Tibial artery (tissue), 4 donors: ENCODE measurements at regions not wholly inside any gene's neighbourhood (a gene's known extent, or its start where the extent isn't known, plus 50 kb on each side); places are given as distances from the start of the nearest gene placed in this dataset.

ENCODE experiments used
- DNase-seq, 2 donors: peaks; one replicate each; pipeline ENCODE4 v3.0.0-alpha.2; 2019
- H3K27ac ChIP-seq, 2 donors: fragments of 200-600 bp; sonication (generic) in 1 of 2; 1 replicate in 1 of 2; 2 replicates in 1 of 2; pipeline ENCODE4 v1.5.1; 2018 to 2019; ENCODE audit warnings: mild to moderate bottlenecking in 1 of 2
- H3K27me3 ChIP-seq, 2 donors: fragments of 200-600 bp; sonication (generic) in 1 of 2; one replicate each; pipeline versions ENCODE4 v1.5.1 to v1.6.0; 2016 to 2019
- H3K36me3 ChIP-seq, 3 donors: fragments of 200-600 bp; sonication (generic) in 2 of 3; one replicate each; pipeline ENCODE4 v1.5.1; 2016 to 2019; ENCODE audit warnings: mild to moderate bottlenecking in 2 of 3
- H3K4me1 ChIP-seq, 4 donors: fragments of 200-600 bp; sonication (generic) in 2 of 4; 1 replicate in 3 of 4; 2 replicates in 1 of 4; pipeline ENCODE4 v1.5.1; 2016 to 2019
- H3K4me3 ChIP-seq, 2 donors: fragments of 200-600 bp; sonication (generic) in 1 of 2; 1 replicate in 1 of 2; 2 replicates in 1 of 2; pipeline ENCODE4 v1.5.1; 2018 to 2019; ENCODE audit warnings: mild to moderate bottlenecking in 2 of 2
- H3K9me3 ChIP-seq, 3 donors: fragments of 200-600 bp; sonication (generic) in 1 of 3; one replicate each; pipeline ENCODE4 v1.5.1; 2016 to 2019
- CTCF ChIP-seq, 2 experiments: fragments of 200-600 bp in 1 of 2; fragments of 450-650 bp in 1 of 2; IDR thresholded peaks; one replicate each; pipeline ENCODE4 v1.5.1; 2017 to 2019; ENCODE audit warnings: antibody characterized with exemption in 2 of 2, mild to moderate bottlenecking in 1 of 2, moderate library complexity in 1 of 2
- intact Hi-C: fragments of 100-400 bp; cut with DNase I; formaldehyde crosslinking; loops from one replicate; pipeline ENCODE4 v1.15.0; 2023; ENCODE audit warnings: low total_unique reads

GRCh38 chr6:67412035-67412434 is 1223.0 kb upstream of the ADGRB3 start:
- no peaks in the 10 kb centered on the region for H3K9me3 ChIP-seq
- DNase-seq = no peak
- TF ChIP-seq CTCF (IDR thresholded peaks at IDR 0.05) = no peak
- no peaks in the 10 kb centered on the region for H3K27me3 ChIP-seq
- no peak overlapping the region for H3K4me3 ChIP-seq
- intact Hi-C loops = no loop called here
- no peak overlapping the region for H3K27ac ChIP-seq
- no peaks in the 10 kb centered on the region for H3K36me3 ChIP-seq
- H3K4me1 ChIP-seq = no peaks in the 10 kb centered on the region

GRCh38 chr6:67411036-67411435 is 1224.0 kb upstream of the ADGRB3 start:
- TF ChIP-seq CTCF (IDR thresholded peaks at IDR 0.05) = no peak
- intact Hi-C loops = no loop called here
- no peaks in the 10 kb centered on the region for H3K9me3 ChIP-seq
- H3K4me3 ChIP-seq = no peak overlapping the region
- H3K27me3 ChIP-seq = no peaks in the 10 kb centered on the region
- no peak for DNase-seq
- H3K36me3 ChIP-seq = no peaks in the 10 kb centered on the region
- no peak overlapping the region for H3K27ac ChIP-seq
- H3K4me1 ChIP-seq = no peaks in the 10 kb centered on the region

GRCh38 chr6:67394254-67394653 is 1240.8 kb upstream of the ADGRB3 start:
- no peak for TF ChIP-seq CTCF (IDR thresholded peaks at IDR 0.05)
- Histone ChIP-seq H3K9me3 (no peaks in the 10 kb centered on the region), H3K27ac (no peak overlapping the region), H3K27me3 (no peaks in the 10 kb centered on the region), H3K36me3 (no peaks in the 10 kb centered on the region), H3K4me3 (no peak overlapping the region), H3K4me1 (no peaks in the 10 kb centered on the region)
- intact Hi-C loops = no loop called here
- DNase-seq = no peak

- H3K36me3 ChIP-seq = no peaks in the 10 kb centered on the region
- H3K4me3 ChIP-seq = no peak overlapping the region
- H3K4me1 ChIP-seq = no peaks in the 10 kb centered on the region
- intact Hi-C loops = no loop called here
- TF ChIP-seq CTCF (IDR thresholded peaks at IDR 0.05) = no peak
- no peak overlapping the region for H3K27ac ChIP-seq
- no peak for DNase-seq
- no peaks in the 10 kb centered on the region for H3K27me3 ChIP-seq
- no peaks in the 10 kb centered on the region for H3K9me3 ChIP-seq
These were observed 1241.7 kb upstream of the ADGRB3 start for GRCh38 chr6:67393356-67393755.

- Histone ChIP-seq H3K36me3 (no peaks in the 10 kb centered on the region), H3K27ac (no peak overlapping the region), H3K4me1 (no peaks in the 10 kb centered on the region), H3K27me3 (no peaks in the 10 kb centered on the region), H3K4me3 (no peak overlapping the region), H3K9me3 (no peaks in the 10 kb centered on the region)
- DNase-seq = no peak
- no peak for TF ChIP-seq CTCF (IDR thresholded peaks at IDR 0.05)
- intact Hi-C loops = no loop called here
These were observed 1243.1 kb upstream of the ADGRB3 start for GRCh38 chr6:67391955-67392354.

GRCh38 chr6:67369679-67370078 is 1265.4 kb upstream of the ADGRB3 start:
- intact Hi-C loops = no loop called here

More at GRCh38 chr6:67369679-67370078, 1265.4 kb upstream of the ADGRB3 start:
- no peaks in the 10 kb centered on the region for H3K27me3 ChIP-seq
- H3K36me3 ChIP-seq = no peaks in the 10 kb centered on the region
- no peak for TF ChIP-seq CTCF (IDR thresholded peaks at IDR 0.05)
- no peaks in the 10 kb centered on the region for H3K4me1 ChIP-seq
- no peak overlapping the region for H3K4me3 ChIP-seq
- H3K9me3 ChIP-seq = no peaks in the 10 kb centered on the region
- no peak overlapping the region for H3K27ac ChIP-seq
- DNase-seq = no peak
